NCI-H524 treated with DMSO at 0.1 percent for 48 hours (cell line): ENCODE measurements at regions not wholly inside any gene's neighbourhood (a gene's known extent, or its start where the extent isn't known, plus 50 kb on each side); places are given as distances from the start of the nearest gene placed in this dataset.

Experiments used
- DNase-seq: peaks from one replicate; lab custom pipeline; 2025; lab: John Stamatoyannopoulos, UW

GRCh38 chr4:91838181-91838861 is 465.4 kb upstream of the GRID2 start:
- no peak for DNase-seq

DNA sequence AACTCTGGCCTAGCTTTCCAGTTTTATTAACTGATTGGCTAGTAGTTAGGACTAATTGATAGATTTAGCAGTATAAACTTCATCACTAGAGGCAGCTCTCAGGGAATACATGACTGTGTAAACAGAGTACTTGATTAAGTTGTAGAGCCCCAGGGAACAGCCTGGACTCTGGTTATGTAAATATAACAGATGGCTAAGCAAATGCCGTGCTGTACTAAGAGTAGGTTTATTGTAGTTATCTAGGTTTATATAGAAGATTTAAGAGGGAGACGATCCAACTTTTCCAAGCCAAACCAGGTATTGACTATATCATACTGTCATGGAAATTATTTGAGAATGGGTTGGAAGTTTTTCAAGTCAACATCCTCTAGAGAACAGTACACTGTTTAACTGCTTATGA is 463.4 kb upstream of the GRID2 start:
- DNase-seq = peak; percentile 43

- DNase-seq = no peak
Measured at GRCh38 chr4:91846233-91846632, 457.5 kb upstream of the GRID2 start.

DNA sequence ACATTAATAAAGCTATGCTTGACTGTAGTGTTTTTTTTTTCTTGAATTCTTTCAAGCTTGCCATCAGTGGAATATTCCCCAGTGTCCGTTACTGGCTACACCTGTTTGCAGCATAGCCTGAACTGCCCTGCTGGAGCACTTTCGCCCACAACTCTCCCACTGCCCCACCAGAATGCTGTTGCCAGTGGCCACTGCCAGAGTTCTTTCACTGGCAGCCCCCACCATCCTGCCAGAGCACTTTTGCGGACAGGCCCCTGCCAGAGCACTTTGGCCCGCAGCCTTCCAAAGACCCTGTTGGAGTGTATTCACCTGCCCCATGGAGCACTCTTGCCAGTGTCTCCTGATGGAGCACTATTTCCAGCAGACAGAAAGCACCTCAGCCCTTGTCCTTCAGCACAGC is 452.3 kb upstream of the GRID2 start:
- no peak for DNase-seq

GRCh38 chr4:91887926-91888325 is 415.8 kb upstream of the GRID2 start:
- DNase-seq = peak; percentile 38

DNA sequence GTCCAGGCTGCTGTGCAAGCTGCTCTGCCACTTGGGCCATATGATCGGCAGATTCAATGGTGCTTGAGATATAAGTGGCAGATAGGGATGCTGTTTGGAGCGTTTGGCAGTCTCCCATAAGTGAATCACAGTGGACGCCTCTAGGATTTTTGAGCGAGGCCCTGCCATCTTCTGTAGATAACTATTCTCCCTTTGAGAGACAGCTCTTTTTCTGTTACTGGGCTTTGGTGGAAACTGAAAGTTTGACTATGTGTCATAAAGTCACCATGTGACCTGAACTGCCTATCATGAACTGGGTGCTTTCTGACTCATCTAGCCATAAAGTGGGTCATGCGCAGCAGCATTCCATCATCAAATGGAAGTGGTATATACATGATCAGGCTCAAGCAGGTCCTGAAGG is 412.5 kb upstream of the GRID2 start:
- DNase-seq = peak; percentile 31

GRCh38 chr4:91894006-91894405 is 409.8 kb upstream of the GRID2 start:
- no peak for DNase-seq

- no peak for DNase-seq
Measured at GRCh38 chr4:91904556-91904955, 399.2 kb upstream of the GRID2 start.

- no peak for DNase-seq
Measured at GRCh38 chr4:91909963-91910362, 393.8 kb upstream of the GRID2 start.

DNA sequence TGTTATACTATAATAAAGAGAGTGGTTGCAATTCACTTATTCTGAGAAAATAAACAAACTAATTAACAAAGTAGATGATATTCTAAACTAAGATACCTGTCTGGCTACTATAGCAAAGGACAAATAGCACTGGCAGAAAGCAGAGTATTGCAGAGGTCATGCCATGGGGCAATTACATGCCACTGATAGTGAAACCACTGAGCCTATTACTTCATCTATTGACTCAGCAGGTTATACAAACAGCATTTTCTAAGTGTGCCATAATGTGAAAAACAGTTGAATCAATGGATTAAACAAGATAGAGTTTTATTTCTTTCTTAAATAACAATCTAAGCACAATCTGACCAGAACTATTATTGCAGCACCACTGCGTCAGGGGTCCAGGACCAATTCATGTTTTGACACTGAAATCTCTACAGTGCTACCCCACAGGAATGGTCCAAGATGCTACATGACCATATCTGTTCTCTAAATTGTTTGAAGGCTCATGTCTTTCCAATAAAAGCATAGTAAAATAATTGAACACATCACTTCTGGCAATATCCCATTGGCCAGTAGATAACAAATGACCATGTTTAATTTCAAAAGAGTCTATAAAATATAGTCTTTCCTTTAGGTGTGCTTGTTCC is 389.5 kb upstream of the GRID2 start:
- DNase-seq = no peak

GRCh38 chr4:91916219-91916618 is 387.5 kb upstream of the GRID2 start:
- DNase-seq = no peak

DNA sequence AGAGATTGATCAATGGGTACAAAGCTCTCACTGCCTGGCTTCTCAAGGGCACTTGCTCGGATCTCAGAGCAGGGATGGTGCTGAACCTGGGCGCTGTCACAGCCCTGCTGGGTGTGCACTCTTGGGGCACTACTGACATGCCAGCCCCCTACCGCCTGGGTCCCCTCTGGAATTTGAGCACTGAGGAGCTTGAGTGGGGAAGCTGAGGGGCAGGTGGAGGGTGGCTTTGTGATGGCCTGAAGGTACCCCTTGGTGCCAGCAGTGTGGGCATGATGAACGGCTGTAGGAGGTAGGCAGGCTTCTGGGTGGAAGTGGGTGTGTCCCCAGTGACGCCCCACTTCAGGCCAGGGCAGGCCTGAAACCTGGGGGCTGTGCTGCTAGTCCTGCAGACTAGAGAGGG is 379.1 kb upstream of the GRID2 start:
- no peak for DNase-seq

- DNase-seq = no peak
Measured at GRCh38 chr4:91935217-91935616, 368.5 kb upstream of the GRID2 start.

- no peak for DNase-seq
Measured at GRCh38 chr4:91936311-91936710, 367.5 kb upstream of the GRID2 start.

- no peak for DNase-seq
Measured at GRCh38 chr4:91957963-91958362, 345.8 kb upstream of the GRID2 start.

- no peak for DNase-seq
Measured at GRCh38 chr4:91958596-91958995, 345.2 kb upstream of the GRID2 start.

GRCh38 chr4:91961504-91961903 is 342.3 kb upstream of the GRID2 start:
- DNase-seq = no peak

DNA sequence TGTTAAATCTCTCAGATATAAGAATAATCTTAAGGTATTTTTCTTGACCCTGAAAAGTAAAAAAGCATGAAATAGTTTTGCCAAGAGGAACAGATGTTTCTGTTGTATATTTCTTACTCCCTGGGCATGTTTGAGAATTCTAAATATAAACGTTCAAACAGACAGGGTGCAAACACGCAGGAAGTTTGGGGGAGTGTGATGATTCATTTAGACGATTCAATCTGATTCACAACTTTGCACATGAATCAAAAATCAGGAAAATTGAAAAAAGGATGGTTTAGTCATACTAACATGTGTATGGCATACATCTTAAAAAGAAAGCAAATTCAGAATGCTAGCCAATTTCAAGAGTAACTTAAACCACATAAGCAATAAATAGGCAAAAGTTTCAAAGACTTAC is 340.3 kb upstream of the GRID2 start:
- no peak for DNase-seq

DNA sequence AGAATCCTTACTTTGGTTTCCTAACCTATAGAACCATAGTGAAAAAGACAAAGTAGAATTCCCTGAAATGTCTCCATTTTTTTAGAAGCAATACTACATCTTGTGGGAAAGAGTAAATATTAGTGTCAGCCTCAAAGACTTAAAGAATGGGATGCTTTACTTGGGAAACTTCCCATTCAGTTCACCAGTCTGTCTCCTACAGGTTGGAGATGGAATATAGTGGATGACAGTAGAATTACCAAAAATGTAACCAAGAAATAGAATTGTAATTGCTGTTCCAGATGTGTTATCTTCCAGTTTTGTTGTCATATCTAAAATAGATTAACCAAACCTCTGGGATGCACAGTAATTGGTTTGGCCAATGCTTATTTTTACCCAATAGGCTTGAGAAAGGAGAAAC is 338.6 kb upstream of the GRID2 start:
- no peak for DNase-seq

DNA sequence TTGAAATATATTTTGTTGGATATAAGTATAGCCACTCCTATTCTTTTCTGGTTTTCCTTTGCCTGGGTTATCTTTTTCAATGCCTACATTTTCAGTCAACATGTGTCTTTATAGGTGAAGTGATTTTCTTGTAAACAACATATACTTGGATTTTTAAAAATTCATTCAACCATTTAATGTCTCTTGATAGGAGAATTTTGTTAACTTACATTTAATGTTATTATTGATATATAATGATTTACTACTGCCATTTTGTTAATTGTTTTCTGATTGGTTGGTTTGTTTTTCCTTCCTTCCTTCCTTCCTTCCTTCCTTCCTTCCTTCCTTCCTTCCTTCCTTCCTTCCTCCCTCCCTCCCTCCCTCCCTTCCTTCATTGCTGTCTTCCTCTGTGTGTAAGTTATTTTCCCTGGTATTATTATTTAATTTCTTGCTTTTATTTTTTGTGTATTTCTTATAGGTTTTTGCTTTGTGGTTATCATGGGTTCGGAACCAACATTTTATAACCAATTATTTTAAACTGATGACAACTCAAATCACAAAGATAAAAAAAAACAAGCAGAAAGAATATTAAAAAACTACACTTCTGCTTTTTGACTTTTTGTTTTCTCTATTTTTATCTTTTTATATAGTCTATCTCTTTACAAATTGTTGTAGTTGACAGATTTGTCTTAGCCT is 330.1 kb upstream of the GRID2 start:
- DNase-seq = no peak

DNA sequence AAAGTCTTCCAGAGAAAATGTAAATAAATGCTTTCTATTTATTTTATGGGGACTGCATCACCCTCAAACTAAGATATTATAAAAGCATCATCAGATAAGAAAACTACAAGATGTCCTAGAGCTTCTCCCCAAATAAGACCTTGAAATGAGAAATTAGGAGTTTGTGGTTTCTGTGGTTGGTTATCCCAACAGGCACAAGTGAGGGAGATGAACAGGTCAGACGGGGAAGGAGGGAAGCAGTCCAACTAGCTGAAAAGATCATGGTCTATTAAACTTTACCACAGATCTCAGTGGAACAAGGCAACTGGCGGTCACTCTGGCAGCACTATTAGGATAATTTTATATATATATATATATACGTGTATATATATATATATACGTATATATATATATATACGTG is 319.3 kb upstream of the GRID2 start:
- no peak for DNase-seq

DNA sequence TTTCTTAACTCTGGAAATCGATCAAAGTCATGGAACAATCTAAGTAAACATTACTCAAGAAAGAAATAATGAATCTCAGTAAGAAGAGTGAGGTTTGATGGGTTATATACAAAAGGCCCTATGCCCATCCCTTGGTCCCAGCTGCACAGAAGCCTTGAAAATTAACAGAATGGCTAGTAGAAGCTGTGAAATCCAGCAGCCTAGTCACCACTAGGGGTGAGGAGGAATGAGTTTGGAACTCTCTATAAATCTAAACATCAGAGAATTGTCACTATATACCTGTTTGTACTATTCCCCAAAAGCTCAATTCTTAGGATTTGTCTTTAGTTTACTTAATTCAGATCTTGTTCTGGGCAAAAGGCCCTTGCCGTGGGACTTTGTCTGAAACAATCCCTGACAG is 313.9 kb upstream of the GRID2 start:
- no peak for DNase-seq

DNA sequence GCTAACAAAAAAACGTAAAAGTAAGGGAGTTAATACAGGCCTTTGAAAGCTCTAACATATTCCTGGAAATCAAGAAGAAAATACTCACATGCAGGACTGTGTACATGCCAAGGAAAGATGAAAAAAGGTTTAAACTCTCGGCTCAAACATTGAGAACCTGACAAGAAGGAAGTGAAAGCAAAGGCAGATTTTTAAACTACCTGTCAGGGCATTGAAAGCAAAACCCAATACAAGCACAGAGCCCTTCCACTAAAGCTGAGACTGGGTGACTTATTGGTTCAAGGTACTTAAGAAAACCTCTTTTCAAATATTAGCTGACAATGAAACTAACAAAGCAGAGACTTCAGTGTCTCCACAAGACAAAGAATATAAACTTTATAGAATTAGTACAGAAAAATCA is 313.0 kb upstream of the GRID2 start:
- no peak for DNase-seq

DNA sequence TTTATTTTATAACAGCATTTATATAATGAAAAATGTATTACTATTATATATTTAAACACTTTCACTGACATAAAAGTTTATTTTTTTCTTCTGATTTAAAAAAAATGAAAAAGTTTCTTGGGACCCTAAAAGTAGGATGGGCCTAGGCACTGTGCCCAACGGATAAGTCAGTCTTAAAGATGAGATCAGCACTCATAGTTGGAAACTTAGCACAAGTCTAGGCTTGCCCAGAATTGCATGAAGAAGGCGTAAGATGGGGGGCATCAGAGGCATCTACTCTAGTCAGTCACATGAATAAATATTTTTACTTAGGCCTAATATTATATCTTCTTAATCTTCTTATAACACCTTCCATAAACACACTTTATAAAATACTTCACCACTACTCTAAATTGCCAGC is 306.7 kb upstream of the GRID2 start:
- DNase-seq = no peak
